A549 (cell line): ENCODE measurements at regions not wholly inside any gene's neighbourhood (a gene's known extent, or its start where the extent isn't known, plus 50 kb on each side); places are given as distances from the start of the nearest gene placed in this dataset.

Experiments
- E2F6 ChIP-seq: IDR thresholded peaks from 2 replicates; pipeline ENCODE4 v1.6.1; 2012; ENCODE audit warnings: low read depth, borderline replicate concordance
- EHMT2 ChIP-seq: fragments of 200-600 bp; sonication (generic); IDR thresholded peaks from 2 replicates; pipeline ENCODE4 v1.6.1; 2016; ENCODE audit warnings: antibody characterized with exemption, low read depth, mild to moderate bottlenecking, moderate library complexity
- EP300 ChIP-seq, 2 experiments: fragments of >200 bp; sonication (Bioruptor Twin); formaldehyde crosslinking; IDR thresholded peaks; 2 replicates in 1 of 2; 3 replicates in 1 of 2; pipeline ENCODE4 v1.6.1; 2016 to 2017
- ESRRA ChIP-seq: fragments of 150-350 bp; IDR thresholded peaks from 2 replicates; pipeline ENCODE4 v1.6.1; 2014; ENCODE audit warnings: mild to moderate bottlenecking, low read length, borderline replicate concordance
- KDM1A ChIP-seq: fragments of 200-600 bp; sonication (generic); IDR thresholded peaks from 2 replicates; pipeline ENCODE4 v1.6.1; 2016; ENCODE audit warnings: low read depth, mild to moderate bottlenecking
- POLR2A ChIP-seq: IDR thresholded peaks from 2 replicates; pipeline ENCODE4 v1.6.1; 2012; ENCODE audit warnings: mild to moderate bottlenecking, low read length
- SMC3 ChIP-seq: fragments of >200 bp; sonication (Bioruptor Twin); formaldehyde crosslinking; IDR thresholded peaks from 3 replicates; pipeline ENCODE4 v1.6.1; 2018; ENCODE audit warnings: inconsistent platforms
- TF ChIP-seq, protein P1 (sequence below): fragments of >200 bp; sonication (Bioruptor Twin); formaldehyde crosslinking; IDR thresholded peaks from 3 replicates; pipeline ENCODE4 v1.5.1; 2016

- TF ChIP-seq EP300 (IDR thresholded peaks at IDR 0.05) (no peak), POLR2A (no peak), E2F6 (no peak), KDM1A (no peak), ESRRA (no peak), EHMT2 (no peak), SMC3 (no peak)
- TF ChIP-seq, protein P1, sequence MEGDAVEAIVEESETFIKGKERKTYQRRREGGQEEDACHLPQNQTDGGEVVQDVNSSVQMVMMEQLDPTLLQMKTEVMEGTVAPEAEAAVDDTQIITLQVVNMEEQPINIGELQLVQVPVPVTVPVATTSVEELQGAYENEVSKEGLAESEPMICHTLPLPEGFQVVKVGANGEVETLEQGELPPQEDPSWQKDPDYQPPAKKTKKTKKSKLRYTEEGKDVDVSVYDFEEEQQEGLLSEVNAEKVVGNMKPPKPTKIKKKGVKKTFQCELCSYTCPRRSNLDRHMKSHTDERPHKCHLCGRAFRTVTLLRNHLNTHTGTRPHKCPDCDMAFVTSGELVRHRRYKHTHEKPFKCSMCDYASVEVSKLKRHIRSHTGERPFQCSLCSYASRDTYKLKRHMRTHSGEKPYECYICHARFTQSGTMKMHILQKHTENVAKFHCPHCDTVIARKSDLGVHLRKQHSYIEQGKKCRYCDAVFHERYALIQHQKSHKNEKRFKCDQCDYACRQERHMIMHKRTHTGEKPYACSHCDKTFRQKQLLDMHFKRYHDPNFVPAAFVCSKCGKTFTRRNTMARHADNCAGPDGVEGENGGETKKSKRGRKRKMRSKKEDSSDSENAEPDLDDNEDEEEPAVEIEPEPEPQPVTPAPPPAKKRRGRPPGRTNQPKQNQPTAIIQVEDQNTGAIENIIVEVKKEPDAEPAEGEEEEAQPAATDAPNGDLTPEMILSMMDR = no peak
Measured at GRCh38 chr9:113728989-113729388, 147.1 kb upstream of the ZNF618 start.
